Lung (tissue), 11 donors: ENCODE measurements at regions not wholly inside any gene's neighbourhood (a gene's known extent, or its start where the extent isn't known, plus 50 kb on each side); places are given as distances from the start of the nearest gene placed in this dataset.

Source experiments
- ATAC-seq: fragments of 200-7000 bp; cut with Tn5 transposase; one replicate; pipeline ENCODE4 v1.9.1; 2020; ENCODE audit warnings: moderate number of reproducible peaks; ENCODE audit not compliant: insufficient read depth, low FRiP score
- DNase-seq, 3 donors: peaks; one replicate each; pipeline ENCODE4 v3.0.0-alpha.2; 2013 to 2017
- H3K27ac ChIP-seq, 2 donors: one replicate each; pipeline ENCODE4 v1.5.1; 2013; ENCODE audit warnings: mild to moderate bottlenecking in 2 of 2, moderate library complexity in 2 of 2, control low read depth in 1 of 2, inconsistent platforms in 1 of 2, low read depth in 1 of 2, low read length in 1 of 2
- H3K27me3 ChIP-seq, 3 donors: one replicate each; pipeline ENCODE4 v1.5.1; 2013; ENCODE audit warnings: low read length in 2 of 3; ENCODE audit not compliant: control insufficient read depth in 3 of 3, insufficient read depth in 3 of 3
- H3K36me3 ChIP-seq, 4 donors: one replicate each; pipeline ENCODE4 v1.5.1; 2013; ENCODE audit warnings: low read length in 4 of 4, mild to moderate bottlenecking in 1 of 4, moderate library complexity in 1 of 4; ENCODE audit not compliant: control insufficient read depth in 4 of 4, insufficient read depth in 4 of 4
- H3K4me1 ChIP-seq, 5 donors: one replicate each; pipeline ENCODE4 v1.5.1; 2013; ENCODE audit warnings: low read length in 5 of 5, mild to moderate bottlenecking in 2 of 5, moderate library complexity in 1 of 5; ENCODE audit not compliant: control insufficient read depth in 5 of 5, insufficient read depth in 5 of 5
- H3K4me3 ChIP-seq: one replicate; pipeline ENCODE4 v1.5.1; 2013; ENCODE audit warnings: mild to moderate bottlenecking, control low read depth, moderate library complexity
- H3K9ac ChIP-seq, 2 donors: one replicate each; pipeline ENCODE4 v1.5.1; 2013; ENCODE audit warnings: low read length in 2 of 2, control low read depth in 1 of 2; ENCODE audit not compliant: insufficient read depth in 1 of 2
- H3K9me3 ChIP-seq, 4 donors: one replicate each; pipeline ENCODE4 v1.5.1; 2013; ENCODE audit warnings: low read length in 3 of 4, mild to moderate bottlenecking in 1 of 4, moderate library complexity in 1 of 4; ENCODE audit not compliant: control insufficient read depth in 4 of 4, insufficient read depth in 3 of 4
- WGBS, 2 donors: extraction: QIAGEN DNeasy Blood & Tissue Kit; methylation state at CpG; one replicate each; pipeline ENCODE4 v1.1.7; 2013; 5-methylcytosine and 5-hydroxymethylcytosine counted together
- TF ChIP-seq, protein P1 (sequence below): IDR thresholded peaks from 2 replicates; pipeline ENCODE4 v1.5.1; 2012; ENCODE audit warnings: mild to moderate bottlenecking; ENCODE audit errors: control extremely low read depth, extremely low read depth
- donor health status: control.
- donor health status: control.
- donor health status: Bipolar disorder and iron deficiency.
- donor health status: healthy.
- donor health status: DM: yes; HTN: yes; CAD: no.

DNA sequence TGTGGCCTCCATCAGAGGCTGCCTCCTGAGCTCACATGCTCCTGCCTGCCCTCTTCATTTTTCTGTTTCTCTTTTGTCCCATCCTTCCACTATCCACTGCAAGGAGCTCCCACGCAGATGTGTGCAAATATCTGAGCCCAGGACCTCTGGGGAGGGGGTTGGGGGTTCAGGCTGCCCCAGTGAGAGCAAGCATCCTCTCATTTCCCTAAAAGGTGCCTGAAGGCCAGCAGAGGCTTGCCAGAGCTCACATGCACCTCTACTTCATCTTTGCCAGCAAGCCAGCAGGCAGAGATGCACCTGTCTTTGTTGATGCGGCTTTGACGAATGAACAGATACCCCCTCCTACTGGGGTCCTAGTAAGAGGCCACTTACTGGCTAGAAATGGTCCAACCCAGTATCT, 128.8 kb downstream of the FGF9 start:
- Histone ChIP-seq H3K4me1 (no peaks in the 10 kb centered on the region), H3K9ac (no peak overlapping the region), H3K27me3 (no peaks in the 10 kb centered on the region), H3K4me3 (no peak overlapping the region), H3K27ac (no peak overlapping the region), H3K36me3 (no peaks in the 10 kb centered on the region), H3K9me3 (no peaks in the 10 kb centered on the region)
- TF ChIP-seq, protein P1, sequence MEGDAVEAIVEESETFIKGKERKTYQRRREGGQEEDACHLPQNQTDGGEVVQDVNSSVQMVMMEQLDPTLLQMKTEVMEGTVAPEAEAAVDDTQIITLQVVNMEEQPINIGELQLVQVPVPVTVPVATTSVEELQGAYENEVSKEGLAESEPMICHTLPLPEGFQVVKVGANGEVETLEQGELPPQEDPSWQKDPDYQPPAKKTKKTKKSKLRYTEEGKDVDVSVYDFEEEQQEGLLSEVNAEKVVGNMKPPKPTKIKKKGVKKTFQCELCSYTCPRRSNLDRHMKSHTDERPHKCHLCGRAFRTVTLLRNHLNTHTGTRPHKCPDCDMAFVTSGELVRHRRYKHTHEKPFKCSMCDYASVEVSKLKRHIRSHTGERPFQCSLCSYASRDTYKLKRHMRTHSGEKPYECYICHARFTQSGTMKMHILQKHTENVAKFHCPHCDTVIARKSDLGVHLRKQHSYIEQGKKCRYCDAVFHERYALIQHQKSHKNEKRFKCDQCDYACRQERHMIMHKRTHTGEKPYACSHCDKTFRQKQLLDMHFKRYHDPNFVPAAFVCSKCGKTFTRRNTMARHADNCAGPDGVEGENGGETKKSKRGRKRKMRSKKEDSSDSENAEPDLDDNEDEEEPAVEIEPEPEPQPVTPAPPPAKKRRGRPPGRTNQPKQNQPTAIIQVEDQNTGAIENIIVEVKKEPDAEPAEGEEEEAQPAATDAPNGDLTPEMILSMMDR, result no peak
- ATAC-seq (no peak), DNase-seq (no peak)
- WGBS, 2 donors, result 91 to 93% methylated on average over 3 of the region's 3 CpGs

DNA sequence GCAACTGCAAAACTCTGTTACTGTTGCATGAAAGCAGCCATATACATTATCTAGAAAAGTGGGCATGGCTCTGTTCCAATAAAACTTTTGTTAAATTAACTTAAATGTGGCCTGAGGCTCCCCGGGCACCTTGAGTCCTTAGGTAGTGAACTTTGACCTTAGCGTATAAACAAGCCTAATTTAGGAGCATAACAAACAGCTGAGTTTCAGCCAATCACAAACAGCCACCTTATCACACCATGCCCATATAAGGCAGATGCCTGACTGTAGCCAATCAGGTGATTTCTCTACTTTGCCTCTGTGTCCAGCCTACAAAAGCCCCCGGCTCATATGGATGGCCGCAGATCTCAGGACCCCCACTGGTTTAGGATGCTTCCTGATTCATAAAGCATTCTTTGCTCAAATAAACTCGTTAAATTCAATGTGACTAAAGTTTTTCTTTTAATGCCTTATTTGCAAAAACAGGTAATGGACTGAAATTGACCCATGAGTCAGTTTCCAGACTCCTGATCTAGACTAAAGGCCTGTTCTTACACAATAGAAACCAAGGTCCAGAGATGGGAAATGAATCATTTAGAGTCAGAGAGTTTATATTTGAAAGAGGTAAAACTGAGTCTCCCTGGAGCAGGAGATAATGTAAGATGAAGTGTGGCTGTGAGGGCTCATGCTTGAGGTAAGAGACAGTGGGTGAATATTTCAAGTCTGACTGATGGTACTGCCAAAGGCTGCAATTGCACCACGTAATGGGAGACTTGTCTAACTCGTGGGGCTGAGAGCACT, 130.2 kb downstream of the FGF9 start:
- TF ChIP-seq, protein P1, result no peak

DNA sequence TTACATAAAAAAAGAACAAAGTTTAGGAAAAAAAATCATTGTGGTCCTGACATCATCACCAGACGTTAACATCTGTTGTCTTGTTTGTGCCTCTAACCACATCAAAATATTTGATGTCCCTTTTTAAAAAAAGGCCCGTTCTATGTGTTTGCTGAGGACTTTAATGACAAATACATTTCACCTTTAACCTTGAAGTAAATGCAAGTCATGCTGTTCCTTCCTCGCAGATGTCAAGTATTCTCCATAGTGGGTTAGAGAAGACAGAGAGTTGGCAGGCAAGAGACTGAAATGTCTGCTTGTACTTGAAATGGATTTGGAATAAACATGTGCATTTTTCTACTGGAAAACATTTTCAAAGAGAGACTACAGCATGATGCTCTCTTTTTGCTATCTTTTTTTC, 134.9 kb downstream of the FGF9 start:
- no peak overlapping the region for H3K4me3 ChIP-seq
- peak in 2 of 3 donors; percentile 41 to 46 for DNase-seq
- WGBS, 2 donors, result 60 to 75% methylated on average over 3 of the region's 3 CpGs
- no peaks in the 10 kb centered on the region for H3K4me1 ChIP-seq
- no peaks in the 10 kb centered on the region for H3K27me3 ChIP-seq
- TF ChIP-seq, protein P1, result no peak
- no peaks in the 10 kb centered on the region for H3K36me3 ChIP-seq
- no peak for ATAC-seq
- H3K27ac ChIP-seq, result no peak overlapping the region
- H3K9ac ChIP-seq, result no peak overlapping the region
- H3K9me3 ChIP-seq, result no peaks in the 10 kb centered on the region

More for the DNA sequence above, 130.2 kb downstream of the FGF9 start:
- DNase-seq, result no peak
- Histone ChIP-seq H3K36me3 (no peaks in the 10 kb centered on the region), H3K4me1 (no peaks in the 10 kb centered on the region), H3K9ac (no peak overlapping the region), H3K9me3 (no peaks in the 10 kb centered on the region), H3K4me3 (no peak overlapping the region), H3K27me3 (no peaks in the 10 kb centered on the region), H3K27ac (no peak overlapping the region)
- no peak for ATAC-seq
- 79 to 81% methylated on average over 7 of the region's 7 CpGs for WGBS, 2 donors
